Neutrophil (primary cell): ENCODE measurements at regions not wholly inside any gene's neighbourhood (a gene's known extent, or its start where the extent isn't known, plus 50 kb on each side); places are given as distances from the start of the nearest gene placed in this dataset.
"Not testable (repeated sequence)": the region's sequence is repeated elsewhere in the genome, so short reads cannot be mapped to it uniquely, and the experiment has no call there.

Experiments used
- H3K27ac ChIP-seq: fragments of 200-600 bp; sonication (generic); 2 replicates; pipeline ENCODE4 v1.5.1; 2016; ENCODE audit warnings: mild to moderate bottlenecking, moderate library complexity
- H3K27me3 ChIP-seq: fragments of 200-600 bp; sonication (generic); 2 replicates; pipeline ENCODE4 v1.6.0; 2016; ENCODE audit warnings: mild to moderate bottlenecking
- H3K36me3 ChIP-seq: fragments of 200-600 bp; sonication (generic); 2 replicates; pipeline ENCODE4 v1.5.1; 2017
- H3K4me1 ChIP-seq, 2 experiments: fragments of 200-600 bp in 1 of 2; sonication (generic) in 1 of 2; 1 replicate in 1 of 2; 2 replicates in 1 of 2; pipeline versions ENCODE4 v1.5.1 to v1.6.1; 2013 to 2016; ENCODE audit warnings: low read depth in 1 of 2, low read length in 1 of 2, mild to moderate bottlenecking in 1 of 2, moderate library complexity in 1 of 2; ENCODE audit not compliant: control insufficient read depth in 1 of 2, insufficient read depth in 1 of 2
- H3K4me3 ChIP-seq, 2 experiments: fragments of 200-600 bp in 1 of 2; sonication (generic) in 1 of 2; 1 replicate in 1 of 2; 2 replicates in 1 of 2; pipeline ENCODE4 v1.5.1; 2013 to 2016; ENCODE audit warnings: low read depth in 1 of 2, low read length in 1 of 2, mild to moderate bottlenecking in 1 of 2, moderate library complexity in 1 of 2
- H3K9me3 ChIP-seq: fragments of 200-600 bp; sonication (generic); 2 replicates; pipeline ENCODE4 v1.5.1; 2016
- TF ChIP-seq, protein P1 (sequence below): fragments of 200-600 bp; sonication (generic); IDR thresholded peaks from 2 replicates; pipeline ENCODE4 v1.5.1; 2016; ENCODE audit warnings: antibody characterized with exemption

DNA sequence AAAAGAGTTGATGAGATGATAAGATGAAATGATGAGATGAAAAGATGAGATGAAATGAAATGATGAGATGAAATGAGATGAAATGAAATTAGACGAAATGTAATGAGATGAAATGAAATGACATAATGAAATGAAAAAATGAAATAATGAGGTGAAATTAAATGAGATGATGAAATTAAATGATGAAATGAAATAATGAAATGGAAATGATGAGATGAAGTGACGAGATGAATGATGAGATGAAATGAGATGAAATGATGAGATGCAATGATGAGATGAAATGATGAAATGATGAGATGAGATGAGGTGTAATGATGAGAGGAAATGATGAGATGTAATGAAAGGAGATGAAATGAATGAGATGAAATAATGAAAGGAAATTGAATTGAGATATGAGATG lies 343.4 kb upstream of the PLGLB1 start:
- H3K9me3 ChIP-seq, H3K27ac ChIP-seq, H3K36me3 ChIP-seq, H3K4me1 ChIP-seq, H3K27me3 ChIP-seq, H3K4me3 ChIP-seq: not testable (repeated sequence)

DNA sequence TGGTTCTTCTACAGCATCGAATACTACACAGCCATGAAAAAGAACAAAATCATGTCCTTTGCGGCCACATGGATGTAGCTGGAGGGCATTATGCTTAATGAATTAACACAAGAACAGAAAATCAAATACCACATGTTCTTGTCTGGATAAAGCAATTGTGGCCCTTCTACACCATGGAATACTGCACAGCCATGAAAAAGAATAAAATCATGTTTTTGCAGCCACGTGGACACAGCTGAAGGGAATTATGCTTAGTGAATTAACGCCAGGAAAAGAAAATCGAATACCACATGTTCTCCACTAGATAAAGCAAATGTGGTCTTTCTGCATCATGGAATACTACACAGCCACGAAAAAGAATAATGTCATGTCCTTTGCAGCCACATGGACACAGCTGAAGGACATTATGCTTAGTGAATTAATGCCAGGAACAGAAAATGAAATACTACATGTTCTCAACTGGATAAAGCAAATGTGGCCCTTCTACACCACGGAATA lies 361.8 kb upstream of the PLGLB2 start:
- H3K36me3 ChIP-seq, H3K9me3 ChIP-seq, H3K4me3 ChIP-seq, H3K4me1 ChIP-seq, H3K27ac ChIP-seq, H3K27me3 ChIP-seq: not testable (repeated sequence)

DNA sequence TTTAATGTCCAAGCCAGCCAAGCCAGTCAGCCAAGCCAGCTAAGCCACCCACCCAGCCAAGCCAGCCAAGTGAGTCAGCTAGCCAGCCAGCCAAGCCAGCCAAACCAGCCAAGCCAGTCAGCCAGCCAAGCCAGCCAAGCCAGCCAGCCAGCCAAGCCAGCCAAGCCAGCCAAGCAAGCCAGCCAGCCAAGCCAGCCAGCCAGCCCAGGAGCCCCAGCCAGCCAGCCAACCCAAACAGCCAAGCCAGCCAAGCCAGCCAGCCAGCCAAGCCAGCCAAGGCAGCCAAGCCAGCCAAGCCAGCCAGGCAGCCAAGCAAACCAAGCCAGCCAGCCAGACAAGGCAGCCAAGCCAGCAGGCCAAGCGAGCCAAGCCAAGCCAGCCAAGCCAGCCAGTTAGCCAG lies 352.1 kb upstream of the PLGLB2 start:
- not testable (repeated sequence) for H3K27ac ChIP-seq, H3K36me3 ChIP-seq, H3K9me3 ChIP-seq, H3K27me3 ChIP-seq, H3K4me3 ChIP-seq, H3K4me1 ChIP-seq

DNA sequence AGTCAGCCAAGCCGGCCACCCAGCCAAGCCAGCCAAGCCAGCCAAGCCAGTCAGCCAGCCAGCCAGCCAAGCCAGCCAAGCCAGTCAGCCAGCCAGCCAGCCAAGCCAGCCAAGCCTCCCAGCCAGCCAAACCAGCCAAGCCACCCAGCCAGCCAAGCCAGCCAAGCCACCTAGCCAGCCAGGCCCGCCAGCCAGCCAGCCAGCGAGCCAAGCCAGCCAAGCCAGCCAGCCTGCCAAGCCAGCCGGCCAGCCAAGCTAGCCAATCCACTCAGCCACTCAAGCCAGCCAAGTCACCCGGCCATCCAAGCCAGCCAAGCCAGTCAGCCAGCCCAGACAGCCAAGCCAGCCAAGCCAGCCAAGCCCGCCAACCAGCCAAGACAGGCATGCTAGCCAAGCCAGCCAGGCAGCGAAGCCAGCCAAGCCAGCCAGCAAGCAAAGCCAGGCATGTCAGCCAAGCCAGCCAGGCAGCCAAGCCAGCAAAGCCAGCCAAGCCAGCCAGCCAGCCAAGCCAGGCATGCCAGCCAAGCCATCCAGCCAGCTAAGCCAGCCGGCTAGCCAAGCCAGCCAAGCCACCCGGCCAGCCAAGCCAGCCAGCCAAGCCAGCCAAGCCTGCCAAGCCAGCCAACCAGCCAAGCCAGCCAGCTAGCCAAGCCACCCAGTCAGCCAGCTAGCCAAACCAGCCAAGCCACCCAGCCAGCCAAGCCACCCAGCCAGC lies 351.2 kb upstream of the PLGLB2 start:
- not testable (repeated sequence) for H3K27ac ChIP-seq, H3K9me3 ChIP-seq, H3K36me3 ChIP-seq, H3K4me1 ChIP-seq, H3K4me3 ChIP-seq, H3K27me3 ChIP-seq

DNA sequence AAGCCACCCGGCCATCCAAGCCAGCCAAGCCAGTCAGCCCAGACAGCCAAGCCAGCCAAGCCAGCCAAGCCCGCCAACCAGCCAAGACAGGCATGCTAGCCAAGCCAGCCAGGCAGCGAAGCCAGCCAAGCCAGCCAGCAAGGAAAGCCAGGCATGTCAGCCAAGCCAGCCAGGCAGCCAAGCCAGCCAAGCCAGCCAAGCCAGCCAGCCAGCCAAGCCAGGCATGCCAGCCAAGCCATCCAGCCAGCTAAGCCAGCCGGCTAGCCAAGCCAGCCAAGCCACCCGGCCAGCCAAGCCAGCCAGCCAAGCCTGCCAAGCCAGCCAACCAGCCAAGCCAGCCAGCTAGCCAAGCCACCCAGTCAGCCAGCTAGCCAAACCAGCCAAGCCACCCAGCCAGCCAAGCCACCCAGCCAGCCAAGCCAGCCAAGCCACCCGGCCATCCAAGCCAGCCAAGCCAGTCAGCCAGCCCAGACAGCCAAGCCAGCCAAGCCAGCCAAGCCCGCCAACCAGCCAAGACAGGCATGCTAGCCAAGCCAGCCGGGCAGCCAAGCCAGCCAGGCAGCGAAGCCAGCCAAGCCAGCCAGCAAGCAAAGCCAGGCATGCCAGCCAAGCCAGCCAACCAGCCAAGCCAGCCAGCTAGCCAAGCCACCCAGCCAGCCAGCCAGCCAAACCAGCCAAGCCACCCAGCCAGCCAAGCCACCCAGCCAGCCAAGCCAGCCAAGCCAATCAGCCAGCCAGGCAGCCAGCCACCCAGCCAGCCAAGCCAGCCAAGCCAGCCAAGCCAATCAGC lies 350.4 kb upstream of the PLGLB2 start:
- not testable (repeated sequence) for H3K27ac ChIP-seq, H3K9me3 ChIP-seq

DNA sequence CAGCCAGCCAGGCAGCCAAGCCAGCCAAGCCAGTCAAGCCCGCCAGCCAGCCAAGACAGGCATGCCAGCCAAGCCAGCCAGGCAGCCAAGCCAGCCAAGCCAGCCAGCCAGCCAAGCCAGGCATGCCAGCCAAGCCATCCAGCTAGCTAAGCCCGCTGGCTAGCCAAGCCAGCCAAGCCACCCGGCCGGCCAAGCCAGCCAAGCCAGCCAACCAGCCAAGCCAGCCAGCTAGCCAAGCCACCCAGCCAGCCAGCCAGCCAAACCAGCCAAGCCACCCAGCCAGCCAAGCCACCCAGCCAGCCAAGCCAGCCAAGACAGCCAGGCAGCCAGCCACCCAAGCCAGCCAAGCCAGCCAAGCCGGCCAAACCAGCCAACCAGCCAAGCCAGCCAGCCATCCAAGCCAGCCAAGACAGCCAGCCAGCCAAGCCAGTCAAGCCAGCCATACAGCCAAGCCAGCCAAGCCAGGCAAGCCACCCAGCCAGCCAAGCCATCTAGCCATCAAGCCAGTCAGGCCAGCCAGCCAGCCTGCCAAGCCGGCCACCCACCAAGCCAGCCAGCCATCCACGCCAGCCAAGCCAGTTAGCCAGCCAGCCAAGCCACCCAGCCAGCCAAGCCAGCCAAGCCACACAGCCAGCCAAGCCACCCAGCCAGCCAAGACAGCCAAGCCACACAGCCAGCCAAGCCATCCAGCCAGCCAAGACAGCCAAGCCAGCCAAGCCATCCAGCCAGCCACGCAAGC lies 349.2 kb upstream of the PLGLB2 start:
- not testable (repeated sequence) for H3K4me3 ChIP-seq, H3K36me3 ChIP-seq

More for the DNA sequence above, 350.4 kb upstream of the PLGLB2 start:
- H3K4me3 ChIP-seq, H3K36me3 ChIP-seq, H3K4me1 ChIP-seq, H3K27me3 ChIP-seq: not testable (repeated sequence)

DNA sequence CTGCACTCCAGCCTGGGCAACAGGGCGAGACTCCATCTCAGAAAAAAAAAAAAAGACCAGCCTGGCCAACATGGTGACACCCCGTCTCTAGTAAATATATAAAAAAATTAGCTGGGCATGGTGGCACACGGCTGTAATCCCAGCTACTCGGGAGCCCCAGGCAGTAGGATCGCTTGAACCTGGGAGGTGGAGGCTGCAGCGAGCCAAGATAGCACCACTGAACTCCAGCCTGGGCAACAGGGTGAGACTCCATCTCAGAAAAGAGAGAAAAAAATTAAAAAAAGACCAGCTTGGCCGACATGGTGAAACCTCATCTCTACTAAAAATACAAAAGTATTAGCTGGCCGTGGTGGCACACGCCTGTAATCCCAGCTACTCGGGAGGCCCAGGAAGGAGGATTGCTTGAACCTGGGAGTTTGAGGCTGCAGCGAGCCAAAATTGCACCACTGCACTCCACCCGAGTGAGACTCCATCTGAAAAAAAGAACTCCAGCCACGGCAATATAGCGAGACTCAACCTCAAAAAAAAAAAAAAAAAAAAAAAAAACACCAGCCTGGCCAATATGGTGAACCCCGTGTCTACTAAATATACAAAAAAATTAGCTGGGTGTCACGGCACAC lies 346.1 kb upstream of the PLGLB2 start:
- Histone ChIP-seq H3K36me3 (no peaks in the 10 kb centered on the region), H3K4me1 (no peaks in the 10 kb centered on the region), H3K4me3 (no peak overlapping the region), H3K9me3 (no peaks in the 10 kb centered on the region), H3K27me3 (no peaks in the 10 kb centered on the region), H3K27ac (no peak overlapping the region)
- TF ChIP-seq, protein P1, sequence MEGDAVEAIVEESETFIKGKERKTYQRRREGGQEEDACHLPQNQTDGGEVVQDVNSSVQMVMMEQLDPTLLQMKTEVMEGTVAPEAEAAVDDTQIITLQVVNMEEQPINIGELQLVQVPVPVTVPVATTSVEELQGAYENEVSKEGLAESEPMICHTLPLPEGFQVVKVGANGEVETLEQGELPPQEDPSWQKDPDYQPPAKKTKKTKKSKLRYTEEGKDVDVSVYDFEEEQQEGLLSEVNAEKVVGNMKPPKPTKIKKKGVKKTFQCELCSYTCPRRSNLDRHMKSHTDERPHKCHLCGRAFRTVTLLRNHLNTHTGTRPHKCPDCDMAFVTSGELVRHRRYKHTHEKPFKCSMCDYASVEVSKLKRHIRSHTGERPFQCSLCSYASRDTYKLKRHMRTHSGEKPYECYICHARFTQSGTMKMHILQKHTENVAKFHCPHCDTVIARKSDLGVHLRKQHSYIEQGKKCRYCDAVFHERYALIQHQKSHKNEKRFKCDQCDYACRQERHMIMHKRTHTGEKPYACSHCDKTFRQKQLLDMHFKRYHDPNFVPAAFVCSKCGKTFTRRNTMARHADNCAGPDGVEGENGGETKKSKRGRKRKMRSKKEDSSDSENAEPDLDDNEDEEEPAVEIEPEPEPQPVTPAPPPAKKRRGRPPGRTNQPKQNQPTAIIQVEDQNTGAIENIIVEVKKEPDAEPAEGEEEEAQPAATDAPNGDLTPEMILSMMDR, result no peak

More for the DNA sequence above, 349.2 kb upstream of the PLGLB2 start:
- H3K9me3 ChIP-seq, H3K27me3 ChIP-seq, H3K4me1 ChIP-seq, H3K27ac ChIP-seq: not testable (repeated sequence)

DNA sequence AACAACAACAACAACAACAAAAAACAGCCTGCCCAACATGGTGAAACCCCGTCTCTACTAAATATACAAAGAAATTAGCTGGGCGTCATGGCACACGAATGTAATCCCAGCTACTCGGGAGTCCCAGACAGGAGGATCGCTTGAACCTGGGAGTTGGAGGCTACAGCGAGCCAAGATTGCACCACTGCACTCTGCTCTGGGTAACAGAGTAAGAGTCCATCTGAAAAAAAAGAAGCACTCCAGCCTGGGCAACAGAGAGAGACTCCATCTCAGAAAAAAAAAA lies 344.1 kb upstream of the PLGLB2 start:
- Histone ChIP-seq H3K27ac (no peak overlapping the region), H3K4me1 (no peaks in the 10 kb centered on the region), H3K9me3 (no peaks in the 10 kb centered on the region), H3K4me3 (no peak overlapping the region), H3K36me3 (no peaks in the 10 kb centered on the region), H3K27me3 (no peaks in the 10 kb centered on the region)
- TF ChIP-seq, protein P1, result no peak

DNA sequence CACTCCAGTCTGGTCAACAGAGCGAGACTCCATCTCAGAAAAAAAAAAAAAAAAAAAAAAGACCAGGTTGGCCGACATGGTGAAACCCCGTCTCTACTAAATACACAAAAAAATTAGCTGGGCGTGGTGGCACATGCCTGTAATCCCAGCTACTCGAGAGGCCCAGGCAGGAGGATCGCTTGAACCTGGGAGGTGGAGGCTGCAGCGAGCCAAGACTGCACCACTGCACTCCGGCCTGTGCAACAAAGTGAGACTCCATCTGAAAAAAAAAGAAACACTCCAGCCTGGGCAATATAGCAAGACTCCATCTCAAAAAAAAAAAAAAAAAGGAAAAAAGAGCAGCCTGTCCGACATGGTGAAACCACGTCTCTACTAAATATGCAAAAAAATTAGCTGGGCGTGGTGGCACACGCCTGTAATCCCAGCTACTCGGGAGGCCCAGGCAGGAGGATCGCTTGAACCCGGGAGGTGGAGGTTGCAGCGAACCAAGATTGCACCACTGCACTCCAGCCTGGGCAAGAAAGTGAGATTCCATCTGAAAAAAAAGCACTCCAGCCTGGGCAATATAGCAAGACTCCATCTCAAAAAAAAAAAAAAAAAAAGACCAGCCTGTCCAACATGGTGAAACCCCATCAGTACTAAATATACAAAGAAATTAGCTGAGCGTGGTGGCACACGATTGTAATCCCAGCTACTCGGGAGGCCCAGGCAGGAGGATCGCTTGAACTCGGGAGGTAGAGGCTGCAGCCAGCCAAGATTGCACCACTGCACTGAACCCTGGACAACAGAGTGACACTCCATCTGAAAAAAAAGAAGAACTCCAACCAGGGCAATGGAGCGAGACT lies 343.3 kb upstream of the PLGLB2 start:
- not testable (repeated sequence) for H3K27me3 ChIP-seq, H3K27ac ChIP-seq, H3K4me3 ChIP-seq, H3K9me3 ChIP-seq, H3K36me3 ChIP-seq, H3K4me1 ChIP-seq

DNA sequence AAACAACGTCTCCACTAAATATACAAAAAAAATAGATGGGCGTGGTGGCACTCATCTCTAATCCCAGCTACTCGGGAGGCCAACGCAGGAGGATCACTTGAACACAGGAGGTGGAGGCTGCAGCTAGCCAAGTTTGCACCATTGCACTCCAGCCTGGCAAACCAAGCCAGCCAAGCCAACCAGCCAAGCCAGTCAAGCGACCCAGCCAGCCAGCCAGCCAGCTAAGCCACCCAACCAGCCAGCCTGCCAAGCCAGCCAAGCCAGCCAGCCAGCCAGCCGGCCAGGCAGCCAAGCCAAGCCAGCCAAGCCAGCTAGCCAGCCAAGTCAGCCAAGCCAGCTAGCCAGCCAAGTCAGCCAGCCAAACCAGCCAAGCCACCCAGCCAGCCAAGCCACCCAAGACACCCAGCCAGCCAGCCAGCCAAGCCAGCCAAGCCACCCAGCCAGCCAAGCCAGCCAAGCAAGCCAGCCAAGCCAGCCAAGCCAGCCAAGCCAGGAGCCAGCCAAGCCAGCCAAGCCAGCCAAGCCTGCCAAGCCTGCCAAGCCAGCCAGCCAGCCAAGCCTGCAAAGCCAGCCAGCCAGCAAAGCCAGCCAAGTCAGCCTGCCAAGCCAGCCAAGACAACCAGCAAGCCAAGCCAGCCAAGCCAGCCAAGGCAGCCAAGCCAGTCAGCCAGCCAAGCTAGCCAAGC lies 342.2 kb upstream of the PLGLB2 start:
- not testable (repeated sequence) for H3K9me3 ChIP-seq, H3K36me3 ChIP-seq, H3K27me3 ChIP-seq, H3K4me3 ChIP-seq, H3K4me1 ChIP-seq, H3K27ac ChIP-seq
